H1 (cell line): ENCODE measurements at regions not wholly inside any gene's neighbourhood (a gene's known extent, or its start where the extent isn't known, plus 50 kb on each side); places are given as distances from the start of the nearest gene placed in this dataset.

Source experiments
- CTCF ChIA-PET: fragments of 300-600 bp; sonication (Branson Sonifier 250); formaldehyde crosslinking; loops from one replicate; lab custom pipeline; 2021; ENCODE audit not compliant: partially characterized antibody; lab: Charles Lee
- POLR2A ChIA-PET: fragments of 300-600 bp; sonication (Branson Sonifier 250); formaldehyde crosslinking; loops from one replicate; lab custom pipeline; 2021; ENCODE audit warnings: inconsistent platforms; ENCODE audit not compliant: partially characterized antibody; lab: Charles Lee
- DNase-seq, 2 experiments: peaks; one replicate each; pipeline versions ENCODE4 v3.0.0 to v3.0.0-alpha.2; 2010 to 2022; ENCODE audit warnings: low spot score in 2 of 2, low read depth in 1 of 2, mixed read lengths in 1 of 2
- FAIRE-seq: peaks from 2 replicates; lab custom pipeline; 2011; peaks lifted over from hg19 to GRCh38; lab: Jason Lieb, UNC
- H2AFZ ChIP-seq: 2 replicates; pipeline ENCODE4 v1.8.1; 2012; ENCODE audit warnings: low read length, inconsistent platforms
- H2AK5ac ChIP-seq: 2 replicates; pipeline ENCODE4 v1.6.1; 2013; ENCODE audit warnings: low read depth, low read length
- H2BK120ac ChIP-seq: replicated peaks from 2 replicates; pipeline ENCODE3; 2013; ENCODE audit warnings: low read depth, low read length, inconsistent platforms
- H2BK12ac ChIP-seq: 2 replicates; pipeline ENCODE4 v1.6.1; 2013; ENCODE audit warnings: low read depth, low read length
- H2BK15ac ChIP-seq: 2 replicates; pipeline ENCODE4 v1.6.1; 2013; ENCODE audit warnings: low read length
- H2BK20ac ChIP-seq: 2 replicates; pipeline ENCODE4 v1.6.1; 2013; ENCODE audit warnings: low read length
- H2BK5ac ChIP-seq: 2 replicates; pipeline ENCODE4 v1.6.1; 2013; ENCODE audit warnings: low read depth, low read length
- H3K14ac ChIP-seq: 2 replicates; pipeline ENCODE4 v1.6.1; 2013; ENCODE audit warnings: inconsistent platforms; ENCODE audit not compliant: insufficient read length
- H3K18ac ChIP-seq: 2 replicates; pipeline ENCODE4 v1.6.1; 2013; ENCODE audit warnings: low read length; ENCODE audit errors: extremely low read depth
- H3K23ac ChIP-seq: 2 replicates; pipeline ENCODE4 v1.6.1; 2013; ENCODE audit warnings: inconsistent platforms; ENCODE audit not compliant: insufficient read length
- H3K23me2 ChIP-seq: 2 replicates; pipeline ENCODE4 v1.6.1; 2013; ENCODE audit warnings: low read depth, low read length
- H3K27ac ChIP-seq: 2 replicates; pipeline ENCODE4 v1.6.1; 2011; ENCODE audit warnings: low read depth, low read length, inconsistent platforms
- H3K27me3 ChIP-seq, 4 experiments: replicated peaks in 1 of 4; 1 replicate in 1 of 4; 2 replicates in 3 of 4; pipeline versions ENCODE4 v1.6.1 to v1.8.1; 2011 to 2013; ENCODE audit warnings: low read length in 3 of 4, mild to moderate bottlenecking in 3 of 4, inconsistent platforms in 2 of 4, mixed read lengths in 2 of 4, moderate library complexity in 1 of 4; ENCODE audit not compliant: control insufficient read depth in 3 of 4, insufficient read depth in 3 of 4; ENCODE audit errors: extremely low read depth in 1 of 4
- H3K36me3 ChIP-seq, 4 experiments: 2 replicates each; pipeline versions ENCODE4 v1.6.1 to v1.8.1; 2011 to 2013; ENCODE audit warnings: mild to moderate bottlenecking in 4 of 4, low read length in 3 of 4, moderate library complexity in 2 of 4, control low read depth in 1 of 4, inconsistent platforms in 1 of 4; ENCODE audit not compliant: insufficient read depth in 4 of 4, control insufficient read depth in 2 of 4
- H3K4ac ChIP-seq: replicated peaks from 2 replicates; pipeline ENCODE3; 2013; ENCODE audit warnings: low read length, low read depth, mixed read lengths, inconsistent platforms; ENCODE audit not compliant: insufficient read length
- H3K4me1 ChIP-seq, 4 experiments: replicated peaks in 1 of 4; 1 replicate in 1 of 4; 2 replicates in 3 of 4; pipeline versions ENCODE4 v1.6.1 to v1.8.1; 2011 to 2013; ENCODE audit warnings: low read length in 3 of 4, inconsistent platforms in 2 of 4, mixed read lengths in 1 of 4; ENCODE audit not compliant: insufficient read depth in 4 of 4, control insufficient read depth in 3 of 4
- H3K4me2 ChIP-seq, 2 experiments: 2 replicates each; pipeline versions ENCODE4 v1.6.1 to v1.8.1; 2011 to 2013; ENCODE audit warnings: low read depth in 2 of 2, low read length in 2 of 2, control low read depth in 1 of 2, inconsistent platforms in 1 of 2, mild to moderate bottlenecking in 1 of 2; ENCODE audit not compliant: insufficient read depth in 1 of 2
- H3K4me3 ChIP-seq, 4 experiments: fragments of 200-600, 300-600 bp in 1 of 4; sonication (generic), shearing (Covaris generic), sonication (Bioruptor Twin) in 1 of 4; 2 replicates each; pipeline versions ENCODE4 v1.5.1 to v1.8.1; 2011 to 2016; ENCODE audit warnings: low read length in 4 of 4, low read depth in 3 of 4, control low read depth in 2 of 4, inconsistent platforms in 2 of 4, mild to moderate bottlenecking in 2 of 4, mixed read lengths in 1 of 4, moderate library complexity in 1 of 4; ENCODE audit not compliant: insufficient read depth in 2 of 4; ENCODE audit errors: extremely low read depth in 1 of 4
- H3K56ac ChIP-seq: replicated peaks from 2 replicates; pipeline ENCODE3; 2013; ENCODE audit warnings: low read depth, mild to moderate bottlenecking, mixed read lengths, low read length, inconsistent platforms; ENCODE audit not compliant: insufficient read length
- H3K79me1 ChIP-seq: 2 replicates; pipeline ENCODE4 v1.6.1; 2013; ENCODE audit warnings: low read depth, low read length, control low read depth
- H3K79me2 ChIP-seq, 2 experiments: 2 replicates each; pipeline versions ENCODE4 v1.6.1 to v1.8.1; 2012 to 2013; ENCODE audit warnings: low read length in 2 of 2, mild to moderate bottlenecking in 2 of 2, inconsistent platforms in 1 of 2; ENCODE audit not compliant: insufficient read depth in 2 of 2, control insufficient read depth in 1 of 2
- H3K9ac ChIP-seq, 4 experiments: replicated peaks in 1 of 4; 1 replicate in 1 of 4; 2 replicates in 3 of 4; pipeline versions ENCODE4 v1.6.1 to v1.8.1; 2011 to 2013; ENCODE audit warnings: low read depth in 3 of 4, low read length in 3 of 4, control low read depth in 2 of 4, mild to moderate bottlenecking in 2 of 4, moderate library complexity in 2 of 4, inconsistent platforms in 1 of 4; ENCODE audit errors: extremely low read depth in 1 of 4
- H3K9me3 ChIP-seq, 2 experiments: 2 replicates each; pipeline versions ENCODE4 v1.6.1 to v1.8.1; 2012 to 2013; ENCODE audit warnings: mild to moderate bottlenecking in 2 of 2, moderate library complexity in 2 of 2, control low read depth in 1 of 2, inconsistent platforms in 1 of 2, low read depth in 1 of 2, low read length in 1 of 2, mixed read lengths in 1 of 2; ENCODE audit not compliant: insufficient read depth in 2 of 2
- H4K20me1 ChIP-seq, 2 experiments: replicated peaks in 1 of 2; 2 replicates each; pipeline versions ENCODE3 to v1.8.1; 2011 to 2013; ENCODE audit warnings: inconsistent platforms in 2 of 2, low read length in 2 of 2, mild to moderate bottlenecking in 1 of 2; ENCODE audit not compliant: insufficient read depth in 2 of 2, control insufficient read depth in 1 of 2
- H4K5ac ChIP-seq: 2 replicates; pipeline ENCODE4 v1.6.1; 2013; ENCODE audit warnings: low read length, low read depth, mixed read lengths, inconsistent platforms; ENCODE audit not compliant: insufficient read length
- H4K8ac ChIP-seq: 2 replicates; pipeline ENCODE4 v1.8.0; 2013; ENCODE audit warnings: mild to moderate bottlenecking, moderate library complexity, low read length, inconsistent platforms; ENCODE audit not compliant: insufficient read depth; ENCODE audit errors: extremely low read depth
- H4K91ac ChIP-seq: replicated peaks from 2 replicates; pipeline ENCODE3; 2013; ENCODE audit warnings: low read length, mixed read lengths, inconsistent platforms; ENCODE audit not compliant: insufficient read length
- ASH2L ChIP-seq: fragments of 200-600, 300-600 bp; sonication (generic); IDR thresholded peaks from one replicate; pipeline ENCODE4 v1.7.1; 2017; ENCODE audit warnings: low read length
- CTBP2 ChIP-seq: IDR thresholded peaks from 2 replicates; pipeline ENCODE4 v1.7.0; 2011; ENCODE audit warnings: borderline replicate concordance, mild to moderate bottlenecking, moderate library complexity, mixed read lengths, low read length; ENCODE audit not compliant: insufficient read depth, insufficient read length
- EP300 ChIP-seq, 2 experiments: IDR thresholded peaks; 1 replicate in 1 of 2; 2 replicates in 1 of 2; pipeline ENCODE4 v1.6.1; 2011 to 2012; ENCODE audit warnings: low read depth in 2 of 2, low read length in 2 of 2, mild to moderate bottlenecking in 2 of 2, borderline replicate concordance in 1 of 2, inconsistent platforms in 1 of 2, moderate library complexity in 1 of 2
- FOSL1 ChIP-seq: IDR thresholded peaks from 2 replicates; pipeline ENCODE4 v1.6.1; 2011; ENCODE audit warnings: mild to moderate bottlenecking, low read depth, low read length, moderate library complexity; ENCODE audit not compliant: insufficient read depth
- GABPA ChIP-seq: IDR thresholded peaks from 2 replicates; pipeline ENCODE4 v1.6.1; 2011; ENCODE audit warnings: mild to moderate bottlenecking, low read length, moderate library complexity, borderline replicate concordance; ENCODE audit not compliant: insufficient read depth
- KDM1A ChIP-seq: fragments of 200-600, 300-600 bp; sonication (generic); IDR thresholded peaks from 2 replicates; pipeline ENCODE4 v1.7.1; 2016; ENCODE audit warnings: mild to moderate bottlenecking, low read length, borderline replicate concordance
- NRF1 ChIP-seq: IDR thresholded peaks from 2 replicates; pipeline ENCODE4 v1.6.1; 2011; ENCODE audit warnings: mild to moderate bottlenecking, low read depth, low read length, improper control_type of control experiment
- POLR2AphosphoS5 ChIP-seq: IDR thresholded peaks from 2 replicates; pipeline ENCODE4 v1.6.1; 2011; ENCODE audit warnings: low read depth, low read length
- POU5F1 ChIP-seq: IDR thresholded peaks from 2 replicates; pipeline ENCODE4 v1.6.1; 2011; ENCODE audit warnings: low read depth, mild to moderate bottlenecking, low read length, moderate library complexity
- RXRA ChIP-seq: IDR thresholded peaks from 2 replicates; pipeline ENCODE4 v1.6.1; 2011; ENCODE audit warnings: low read depth, mild to moderate bottlenecking, low read length, moderate library complexity; ENCODE audit not compliant: insufficient read depth
- SIN3A ChIP-seq, 2 experiments: IDR thresholded peaks in 1 of 2; conservative IDR thresholded peaks in 1 of 2; 2 replicates each; pipeline ENCODE4 v1.6.1; 2011 to 2012; ENCODE audit warnings: low read length in 2 of 2, improper control_type of control experiment in 1 of 2, low read depth in 1 of 2, mild to moderate bottlenecking in 1 of 2
- SIX5 ChIP-seq: IDR thresholded peaks from 2 replicates; pipeline ENCODE4 v1.6.1; 2011; ENCODE audit warnings: mild to moderate bottlenecking, low read depth, low read length
- SUZ12 ChIP-seq: fragments of 200-600 bp; sonication (generic); IDR thresholded peaks from 2 replicates; pipeline ENCODE4 v1.6.1; 2012; ENCODE audit warnings: mild to moderate bottlenecking, inconsistent platforms, low read length, moderate library complexity, mixed read lengths
- TEAD4 ChIP-seq: IDR thresholded peaks from 2 replicates; pipeline ENCODE4 v1.6.1; 2012; ENCODE audit warnings: low read depth, low read length, inconsistent platforms, mixed read lengths
- WGBS, 2 experiments: shearing (Covaris generic) in 1 of 2; methylation state at CpG; one replicate each; pipeline versions ENCODE4 v1.1.6 to v1.1.7; 2013 to 2015; ENCODE audit warnings: low lambda C conversion rate in 2 of 2, mixed read lengths in 2 of 2, inconsistent platforms in 1 of 2, low coverage in 1 of 2, missing lambda C conversion rate in 1 of 2; ENCODE audit not compliant: insufficient replicate concordance in 2 of 2, insufficient coverage in 1 of 2, insufficient read length in 1 of 2; ENCODE audit errors: extremely low coverage in 1 of 2, missing lambda C conversion rate in 1 of 2; 5-methylcytosine and 5-hydroxymethylcytosine counted together

- no peak for FAIRE-seq
- CTCF ChIA-PET, result interaction anchor here (1.4 kb wide), 1 partner anchor 174 kb away, joined by 3 read pairs; no protein-coding TSS in a partner anchor
- TF ChIP-seq FOSL1 (no peak), POLR2AphosphoS5 (no peak), SIN3A (conservative IDR thresholded peaks at IDR 0.05 in 1 of 2, IDR thresholded peaks at IDR 0.05 in 1 of 2; ENCODE audit: low read depth in 1 of 2, low read length in 2 of 2) (no peak), SIX5 (no peak), RXRA (no peak), NRF1 (no peak), CTBP2 (no peak), ASH2L (no peak), TEAD4 (no peak), KDM1A (no peak), POU5F1 (no peak), SUZ12 (no peak), EP300 (IDR thresholded peaks at IDR 0.05; ENCODE audit: borderline replicate concordance in 1 of 2, low read depth in 2 of 2, low read length in 2 of 2) (no peak), GABPA (no peak)
Measured at GRCh38 chr3:102054543-102055080, 205.3 kb downstream of the NFKBIZ start.

More at GRCh38 chr3:102054543-102055080, 205.3 kb downstream of the NFKBIZ start:
- Histone ChIP-seq H3K56ac (no peak overlapping the region), H2AK5ac (no peak overlapping the region), H3K9me3 (no peaks in the 10 kb centered on the region), H3K4me1 (no peaks in the 10 kb centered on the region; a peak in 1 of 7 replicates), H2BK5ac (no peak overlapping the region), H3K4me3 (no peak overlapping the region), H3K79me1 (no peaks in the 10 kb centered on the region), H3K27ac (no peak overlapping the region), H3K4ac (no peak overlapping the region), H3K79me2 (no peaks in the 10 kb centered on the region), H3K36me3 (no peaks in the 10 kb centered on the region), H3K9ac (no peak overlapping the region), H4K91ac (no peak overlapping the region), H3K27me3 (no peaks in the 10 kb centered on the region), H4K5ac (no peak overlapping the region), H4K8ac (no peak overlapping the region), H2BK12ac (no peak overlapping the region), H3K14ac (no peak overlapping the region), H4K20me1 (no peaks in the 10 kb centered on the region), H2BK120ac (no peak overlapping the region), H2BK20ac (no peak overlapping the region), H3K23me2 (no peaks in the 10 kb centered on the region), H2AFZ (no peak overlapping the region), H3K18ac (no peak overlapping the region), H2BK15ac (no peak overlapping the region), H3K4me2 (no peak overlapping the region), H3K23ac (no peak overlapping the region)
- 82% methylated on average over 10 of the region's 10 CpGs; no CpG with 5 or more reads in 1 of the 2 experiments for WGBS, 2 experiments
- POLR2A ChIA-PET, result no interaction called here
- DNase-seq, result no peak
